ENCODE measurements at regions not wholly inside any gene's neighbourhood (a gene's known extent, or its start where the extent isn't known, plus 50 kb on each side); places are given as distances from the start of the nearest gene placed in this dataset.

DNA sequence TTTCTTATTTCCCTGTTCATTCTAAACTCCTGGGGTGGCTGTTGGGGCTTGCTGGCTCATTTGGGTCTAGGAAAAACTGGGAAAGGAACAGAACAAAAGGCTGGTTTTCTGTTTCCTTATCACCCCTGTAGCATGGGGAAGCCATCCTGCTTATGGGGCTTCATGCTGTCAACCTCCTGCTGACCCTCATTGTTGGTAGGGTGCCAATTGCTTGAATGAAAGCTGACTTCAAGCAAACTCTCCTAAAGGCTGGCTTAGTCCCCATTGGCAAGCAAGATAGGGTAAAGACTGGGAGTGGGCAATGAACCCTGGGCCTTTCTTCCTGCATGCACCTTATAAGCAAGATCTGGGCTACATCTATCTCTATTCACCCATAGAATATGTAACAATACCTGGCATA, 511.6 kb downstream of the DMAC1 start:
- H3K4me3 Mint-ChIP-seq, result no peak overlapping the region
- no peaks in the 10 kb centered on the region for H3K9me3 Mint-ChIP-seq
- peaks cover 19% of the 10 kb centered on the region for H3K27me3 Mint-ChIP-seq
- H3K27ac Mint-ChIP-seq, result no peak overlapping the region
- H3K4me1 Mint-ChIP-seq, result peaks cover 10% of the 10 kb centered on the region
- DNase-seq, result no peak
- peaks cover under 1% of the 10 kb centered on the region for H3K36me3 Mint-ChIP-seq

DNA sequence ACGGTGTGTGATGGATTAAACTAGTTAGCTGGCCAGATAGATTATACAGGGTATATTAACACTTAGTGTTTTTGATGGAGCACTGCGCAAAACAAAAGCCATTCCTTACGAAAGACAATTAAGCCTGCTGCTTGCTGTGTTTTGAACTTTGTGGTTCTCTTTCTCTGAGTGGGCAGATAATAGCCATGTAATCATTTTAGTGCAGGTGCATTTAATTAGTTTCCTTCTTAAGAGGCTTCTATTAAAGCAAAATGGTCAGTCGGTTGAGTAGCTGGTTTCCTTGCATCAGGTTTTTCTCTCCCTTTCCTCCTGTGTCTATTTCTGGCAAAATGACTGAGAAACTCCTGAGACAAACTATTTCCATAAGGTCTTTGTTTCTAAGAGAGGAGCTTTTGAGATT, 512.5 kb downstream of the DMAC1 start:
- peaks cover 4% of the 10 kb centered on the region for H3K9me3 Mint-ChIP-seq
- no peak overlapping the region for H3K27ac Mint-ChIP-seq
- DNase-seq, result no peak
- H3K27me3 Mint-ChIP-seq, result peaks cover 23% of the 10 kb centered on the region
- peaks cover under 1% of the 10 kb centered on the region for H3K36me3 Mint-ChIP-seq
- no peak overlapping the region for H3K4me3 Mint-ChIP-seq
- peaks cover 7% of the 10 kb centered on the region for H3K4me1 Mint-ChIP-seq

DNA sequence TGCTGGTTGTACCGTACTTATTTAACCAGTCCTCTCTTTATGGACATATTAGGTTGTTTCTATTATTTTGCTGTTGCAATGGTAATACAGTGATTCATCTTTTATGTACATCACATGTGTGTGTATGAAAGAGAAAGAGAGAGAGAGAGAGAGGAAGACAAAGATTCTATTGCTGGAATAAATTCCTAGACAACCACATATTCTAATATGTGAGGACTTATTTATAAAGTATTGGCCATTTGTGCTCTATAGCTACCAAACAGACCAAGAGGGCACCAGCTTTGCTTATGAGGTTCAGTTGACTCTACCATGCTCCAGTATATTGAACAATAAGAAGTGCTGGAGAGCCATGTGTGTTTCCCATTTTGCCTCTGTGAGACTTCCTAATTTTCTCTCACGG, 513.5 kb downstream of the DMAC1 start:
- peaks cover 30% of the 10 kb centered on the region for H3K27me3 Mint-ChIP-seq
- peaks cover 6% of the 10 kb centered on the region for H3K9me3 Mint-ChIP-seq
- H3K36me3 Mint-ChIP-seq, result peaks cover 6% of the 10 kb centered on the region
- peaks cover 7% of the 10 kb centered on the region for H3K4me1 Mint-ChIP-seq
- no peak overlapping the region for H3K4me3 Mint-ChIP-seq
- H3K27ac Mint-ChIP-seq, result no peak overlapping the region
- DNase-seq, result no peak

DNA sequence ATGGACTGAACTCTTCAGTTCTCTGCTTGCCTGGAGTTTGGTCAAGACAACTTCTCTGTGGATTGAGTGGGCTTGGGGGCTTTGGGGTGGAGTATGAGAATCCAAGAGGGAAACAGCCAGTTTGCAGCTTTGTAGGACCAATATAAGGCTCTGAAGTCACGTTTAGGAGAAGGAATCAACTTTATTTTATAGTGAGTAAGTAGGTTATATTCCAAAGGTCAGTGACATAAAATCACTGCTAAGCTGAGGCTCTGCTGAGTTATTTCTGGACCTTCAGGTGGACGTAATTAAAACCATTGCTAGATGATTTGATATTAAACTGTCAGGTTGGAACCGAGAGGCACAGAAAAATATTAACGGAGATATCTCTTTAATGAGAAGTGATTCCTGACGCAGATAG, 514.4 kb downstream of the DMAC1 start:
- peaks cover 6% of the 10 kb centered on the region for H3K36me3 Mint-ChIP-seq
- peaks cover 37% of the 10 kb centered on the region for H3K27me3 Mint-ChIP-seq
- no peak for DNase-seq
- peaks cover 14% of the 10 kb centered on the region for H3K9me3 Mint-ChIP-seq
- H3K4me1 Mint-ChIP-seq, result peaks cover 7% of the 10 kb centered on the region
- H3K4me3 Mint-ChIP-seq, result no peak overlapping the region
- H3K27ac Mint-ChIP-seq, result no peak overlapping the region

DNA sequence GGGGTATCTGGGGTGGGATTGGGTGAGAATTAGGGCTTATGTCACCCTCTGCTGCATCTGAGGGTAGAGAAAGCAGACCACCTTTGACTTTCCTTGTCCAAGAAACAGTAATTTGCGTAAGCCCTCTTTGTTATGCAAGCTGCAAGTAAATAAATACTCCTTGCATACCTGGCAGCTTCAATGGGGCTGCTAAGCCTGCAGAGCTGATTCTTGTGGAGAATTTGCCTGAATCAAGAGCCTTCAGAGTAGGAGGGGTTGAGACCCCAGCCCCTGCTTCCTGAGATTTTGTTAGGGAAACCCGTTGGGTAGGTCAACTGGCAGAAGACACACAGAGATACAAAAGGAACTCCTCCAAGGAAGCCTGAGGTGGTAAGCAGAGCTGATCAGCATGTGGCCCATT, 515.1 kb downstream of the DMAC1 start:
- Mint-ChIP-seq H3K4me3 (no peak overlapping the region), H3K9me3 (peaks cover 14% of the 10 kb centered on the region), H3K36me3 (peaks cover 6% of the 10 kb centered on the region), H3K27me3 (peaks cover 42% of the 10 kb centered on the region), H3K27ac (no peak overlapping the region), H3K4me1 (peaks cover 5% of the 10 kb centered on the region)
- no peak for DNase-seq

DNA sequence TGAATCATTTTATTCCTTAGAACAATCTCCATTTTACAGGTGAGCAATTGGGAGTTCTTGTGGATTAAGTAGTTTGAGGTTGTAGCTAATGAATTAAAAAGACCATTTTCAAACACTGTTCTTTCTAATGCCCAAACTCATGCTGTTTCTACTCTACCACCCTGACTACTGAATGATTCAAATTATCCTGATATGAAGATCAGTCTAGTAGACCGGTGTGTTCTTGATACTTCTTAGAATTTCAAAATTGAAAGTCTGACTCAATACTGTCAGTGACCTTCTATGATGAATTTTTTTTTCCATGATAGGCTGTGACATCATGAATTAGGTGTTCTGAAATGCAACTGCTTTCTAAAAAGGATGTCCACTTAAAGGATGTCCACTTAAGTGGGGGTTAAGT, 515.5 kb downstream of the DMAC1 start:
- Mint-ChIP-seq H3K27ac (peak overlapping the region; percentile 75), H3K4me1 (peaks cover 5% of the 10 kb centered on the region), H3K4me3 (no peak overlapping the region), H3K9me3 (peaks cover 16% of the 10 kb centered on the region), H3K36me3 (peaks cover 6% of the 10 kb centered on the region), H3K27me3 (peaks cover 43% of the 10 kb centered on the region)
- DNase-seq, result no peak

DNA sequence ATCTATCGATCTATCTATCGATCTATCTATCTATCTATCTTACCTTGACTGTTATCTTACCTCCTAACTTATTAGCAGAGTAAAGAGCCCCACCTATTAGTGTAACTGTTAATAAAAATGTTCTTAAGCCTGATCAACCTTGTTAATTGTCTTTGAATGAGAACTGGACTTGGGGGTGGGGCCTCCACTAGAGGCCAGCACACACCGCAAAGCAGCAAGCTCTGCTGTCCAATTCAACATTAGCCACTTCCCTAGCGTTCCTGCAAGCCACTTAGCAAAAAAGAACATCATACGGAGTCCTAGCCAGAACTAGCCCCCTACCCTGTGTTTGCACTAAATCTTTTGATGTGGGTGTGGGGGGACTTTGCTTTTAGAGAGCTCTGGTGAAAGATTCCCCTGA, 515.8 kb downstream of the KDM4C start:
- Mint-ChIP-seq H3K4me3 (no peak overlapping the region), H3K9me3 (peaks cover 2% of the 10 kb centered on the region), H3K36me3 (no peaks in the 10 kb centered on the region), H3K27ac (no peak overlapping the region), H3K4me1 (no peaks in the 10 kb centered on the region), H3K27me3 (peaks cover 40% of the 10 kb centered on the region)
- no peak for DNase-seq

DNA sequence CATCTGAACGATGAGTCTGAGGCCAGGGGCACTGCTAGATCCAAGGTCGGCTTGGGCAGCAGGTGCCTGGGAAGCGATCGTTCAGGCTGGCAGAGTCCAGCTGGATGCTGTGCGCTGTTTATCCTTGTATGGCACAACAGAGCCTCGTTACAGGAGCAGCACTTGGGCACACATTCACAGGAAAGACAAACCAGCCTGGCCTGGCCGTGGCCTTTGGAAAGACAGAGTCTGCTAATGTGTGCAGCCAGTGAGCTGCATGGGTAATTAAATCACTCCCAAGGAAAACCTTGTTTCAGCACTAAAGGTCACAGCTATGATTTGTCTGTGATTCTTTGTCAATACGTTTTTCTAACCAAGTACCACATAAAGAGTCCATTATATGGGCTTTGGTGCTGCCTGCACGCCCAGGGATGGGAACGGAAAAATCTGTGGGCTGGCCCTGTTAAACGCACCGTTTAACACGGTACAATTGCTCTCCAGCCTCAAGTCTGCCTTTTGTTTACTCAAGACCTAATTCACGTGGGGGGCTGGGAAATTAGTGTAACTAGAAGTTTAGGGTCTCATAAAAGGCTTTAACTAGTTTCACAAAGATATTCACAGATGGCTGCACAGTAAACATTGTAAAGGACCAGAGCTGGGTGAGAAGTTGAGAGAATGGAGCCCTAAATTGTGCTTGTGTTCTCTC, 509.3 kb downstream of the KDM4C start:
- Mint-ChIP-seq H3K4me1 (no peaks in the 10 kb centered on the region), H3K27me3 (peaks cover 30% of the 10 kb centered on the region), H3K36me3 (no peaks in the 10 kb centered on the region), H3K9me3 (no peaks in the 10 kb centered on the region), H3K4me3 (no peak overlapping the region), H3K27ac (no peak overlapping the region)
- no peak for DNase-seq

DNA sequence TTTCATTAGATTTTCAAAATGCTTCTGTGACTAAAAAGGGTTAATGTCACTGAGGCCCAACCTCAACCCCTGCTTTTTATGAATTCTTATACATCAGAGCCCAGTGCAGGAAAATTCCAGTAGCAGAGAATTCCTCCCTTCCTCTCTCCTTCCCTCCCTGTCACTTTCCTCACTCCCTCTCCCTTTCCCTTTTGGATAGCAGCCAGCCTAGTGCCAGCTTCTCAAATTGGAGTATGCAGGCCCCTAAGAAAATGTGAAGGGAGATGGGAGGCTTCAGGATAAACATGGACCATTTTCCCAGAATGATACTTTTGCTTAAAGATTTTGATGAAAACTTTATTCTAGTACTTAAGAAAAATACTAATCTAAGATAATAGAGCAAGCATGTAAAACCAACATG, 507.4 kb downstream of the KDM4C start:
- Mint-ChIP-seq H3K4me1 (no peaks in the 10 kb centered on the region), H3K36me3 (no peaks in the 10 kb centered on the region), H3K4me3 (no peak overlapping the region), H3K27me3 (peaks cover 23% of the 10 kb centered on the region), H3K9me3 (no peaks in the 10 kb centered on the region), H3K27ac (no peak overlapping the region)
- no peak for DNase-seq

DNA sequence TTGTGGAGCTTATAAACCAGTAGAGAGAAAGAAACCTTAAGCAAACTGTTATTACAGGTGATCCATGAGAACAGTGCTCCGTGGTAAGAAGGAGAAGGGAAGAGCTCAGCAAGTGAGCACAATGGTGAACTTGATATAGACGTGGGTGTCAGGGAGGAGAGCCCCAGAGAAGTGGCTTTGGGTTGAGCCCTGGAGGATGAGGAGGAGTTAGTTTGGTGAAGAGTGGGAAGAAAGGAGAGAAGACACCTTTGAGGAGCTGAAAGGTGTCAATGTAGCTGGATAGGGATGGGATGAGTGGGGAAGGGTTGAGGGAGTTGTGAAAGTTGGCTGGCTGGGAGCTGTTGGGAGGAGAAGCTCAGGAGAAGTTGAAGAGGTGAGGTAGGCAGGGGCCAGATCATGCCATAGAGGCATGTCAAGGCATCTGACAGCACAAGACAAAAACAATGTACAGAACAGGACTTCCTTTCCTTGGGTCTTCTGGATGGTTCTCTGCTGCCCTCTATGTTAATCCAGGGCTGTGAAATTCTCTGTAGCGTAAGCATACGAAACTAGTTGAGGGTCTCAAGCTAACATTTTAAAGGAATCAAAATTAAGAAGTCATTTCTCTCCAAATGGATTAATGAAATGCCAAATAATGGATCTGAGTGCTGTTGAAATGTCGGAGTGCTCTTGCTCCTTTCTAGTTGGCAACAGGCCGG, 501.9 kb downstream of the KDM4C start:
- H3K9me3 Mint-ChIP-seq, result peaks cover 2% of the 10 kb centered on the region
- peaks cover 15% of the 10 kb centered on the region for H3K27me3 Mint-ChIP-seq
- peaks cover 1% of the 10 kb centered on the region for H3K36me3 Mint-ChIP-seq
- no peaks in the 10 kb centered on the region for H3K4me1 Mint-ChIP-seq
- no peak overlapping the region for H3K27ac Mint-ChIP-seq
- DNase-seq, result no peak
- H3K4me3 Mint-ChIP-seq, result no peak overlapping the region

DNA sequence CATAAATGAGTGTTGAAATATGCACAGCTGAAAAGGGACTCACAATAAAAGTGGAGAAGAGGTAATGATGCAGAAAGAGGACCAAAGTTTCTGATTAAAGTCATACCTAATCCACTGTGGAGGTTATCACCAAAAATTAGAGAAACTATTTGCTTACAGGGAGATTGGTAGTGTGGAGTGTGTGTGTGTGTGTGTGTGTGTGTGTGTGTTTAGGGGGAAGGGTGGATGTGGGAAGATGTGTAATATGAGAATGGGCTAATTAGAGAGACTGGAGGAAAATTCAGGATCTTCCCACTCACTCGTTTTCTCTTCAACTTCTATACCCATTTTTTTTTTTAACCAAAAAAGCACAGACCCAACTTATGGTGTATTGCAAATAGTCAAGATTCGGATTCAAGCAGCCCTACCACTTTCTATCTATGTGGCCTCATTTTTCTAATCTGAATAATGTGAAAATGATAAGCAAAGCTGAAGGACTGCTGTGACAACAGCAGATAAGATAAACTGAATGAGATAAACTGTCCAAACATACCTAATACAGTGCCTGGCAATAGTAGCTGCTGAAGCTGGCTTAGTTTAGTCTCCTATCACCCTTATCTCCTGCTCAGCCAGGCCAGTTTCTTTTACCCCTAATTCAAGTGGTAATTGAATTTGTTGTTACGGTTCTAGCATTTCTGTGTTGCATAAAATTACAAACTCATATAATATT, 501.1 kb downstream of the KDM4C start:
- H3K4me1 Mint-ChIP-seq, result no peaks in the 10 kb centered on the region
- no peak overlapping the region for H3K4me3 Mint-ChIP-seq
- peaks cover 5% of the 10 kb centered on the region for H3K9me3 Mint-ChIP-seq
- no peak for DNase-seq
- H3K27me3 Mint-ChIP-seq, result peaks cover 15% of the 10 kb centered on the region
- peaks cover 1% of the 10 kb centered on the region for H3K36me3 Mint-ChIP-seq
- H3K27ac Mint-ChIP-seq, result no peak overlapping the region

DNA sequence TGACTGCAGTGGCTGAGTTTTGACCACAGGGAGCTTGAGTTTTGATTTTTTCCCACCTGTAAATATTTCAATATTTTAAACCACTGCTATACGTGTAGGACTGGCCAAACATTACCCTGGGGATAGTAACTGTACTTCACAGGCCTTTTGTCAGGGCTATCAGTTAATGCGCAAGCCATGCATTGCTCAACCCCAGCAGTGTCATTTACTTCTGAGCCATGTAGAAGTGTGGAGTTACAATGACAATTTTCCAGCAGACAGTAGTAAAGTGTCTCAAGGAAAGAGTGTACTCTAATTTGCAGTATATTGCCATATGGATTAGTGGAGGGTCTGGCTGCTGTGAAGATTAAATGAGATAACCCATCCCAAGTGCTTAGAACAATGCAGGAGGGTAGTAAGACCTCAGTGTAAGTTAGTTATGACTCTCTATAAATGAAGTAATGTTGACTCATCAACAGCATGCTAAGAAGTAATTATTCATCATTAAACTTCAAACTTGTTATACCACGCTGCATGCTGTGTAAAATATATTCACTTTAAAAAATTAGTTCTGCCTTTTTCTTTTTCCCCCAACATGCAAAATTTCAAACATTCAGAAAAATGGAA, 489.2 kb downstream of the KDM4C start:
- no peak for DNase-seq
- Mint-ChIP-seq H3K4me3 (no peak overlapping the region), H3K27me3 (peaks cover 5% of the 10 kb centered on the region), H3K36me3 (no peaks in the 10 kb centered on the region), H3K4me1 (peaks cover 2% of the 10 kb centered on the region), H3K9me3 (no peaks in the 10 kb centered on the region), H3K27ac (no peak overlapping the region)

DNA sequence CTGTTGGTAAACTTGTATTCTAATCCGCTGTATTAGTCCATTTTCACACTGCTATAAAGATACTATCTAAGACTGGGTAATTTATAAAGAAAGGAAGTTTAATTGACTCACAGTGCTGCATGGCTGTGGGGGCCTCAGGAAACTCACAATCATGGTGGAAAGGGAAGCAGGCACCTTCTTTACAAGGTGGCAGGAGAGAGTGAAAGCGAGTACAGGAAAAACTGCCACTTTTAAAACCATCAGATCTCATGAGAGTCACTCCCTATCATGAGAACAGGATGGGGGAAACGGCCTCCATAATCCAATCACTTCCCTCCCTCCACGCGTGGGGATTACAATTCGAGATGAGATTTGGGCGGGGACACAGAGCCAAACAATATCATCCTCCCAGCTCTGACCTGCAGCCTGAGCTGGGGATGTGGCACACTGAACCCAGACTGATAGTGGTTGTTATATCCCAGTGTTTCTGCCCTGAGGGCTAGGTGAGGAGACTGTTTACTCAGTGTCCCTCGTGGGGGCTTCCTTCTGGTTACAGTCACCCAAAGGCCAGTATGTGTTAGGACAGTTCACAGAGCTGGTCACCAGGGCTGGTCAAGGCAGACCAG, 488.3 kb downstream of the KDM4C start:
- no peaks in the 10 kb centered on the region for H3K36me3 Mint-ChIP-seq
- no peak overlapping the region for H3K4me3 Mint-ChIP-seq
- H3K27me3 Mint-ChIP-seq, result peaks cover 5% of the 10 kb centered on the region
- H3K27ac Mint-ChIP-seq, result no peak overlapping the region
- H3K9me3 Mint-ChIP-seq, result peaks cover 2% of the 10 kb centered on the region
- no peak for DNase-seq
- peaks cover 2% of the 10 kb centered on the region for H3K4me1 Mint-ChIP-seq

DNA sequence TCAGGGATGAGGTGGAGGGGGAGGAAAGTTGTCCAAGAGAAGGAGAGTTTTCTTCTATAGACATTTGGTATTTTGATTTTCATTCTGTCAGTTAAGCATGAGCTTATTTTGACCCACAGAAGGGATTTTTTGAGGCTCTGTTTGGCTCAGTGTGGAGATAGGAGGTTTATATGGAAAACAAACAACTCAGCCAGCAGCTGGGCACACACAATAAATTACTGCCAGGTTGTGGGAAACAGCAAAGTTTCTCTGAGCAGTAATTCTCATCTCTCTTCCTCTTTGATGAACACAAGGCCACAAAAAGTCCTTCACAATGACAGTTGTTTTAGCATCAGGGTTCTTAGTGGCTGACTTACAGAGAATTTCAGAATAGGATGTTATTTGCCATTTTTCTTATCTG, 486.1 kb downstream of the KDM4C start:
- Mint-ChIP-seq H3K4me1 (peaks cover 2% of the 10 kb centered on the region), H3K27ac (no peak overlapping the region), H3K4me3 (no peak overlapping the region), H3K27me3 (peaks cover 5% of the 10 kb centered on the region), H3K9me3 (peaks cover 4% of the 10 kb centered on the region), H3K36me3 (no peaks in the 10 kb centered on the region)
- DNase-seq, result no peak

DNA sequence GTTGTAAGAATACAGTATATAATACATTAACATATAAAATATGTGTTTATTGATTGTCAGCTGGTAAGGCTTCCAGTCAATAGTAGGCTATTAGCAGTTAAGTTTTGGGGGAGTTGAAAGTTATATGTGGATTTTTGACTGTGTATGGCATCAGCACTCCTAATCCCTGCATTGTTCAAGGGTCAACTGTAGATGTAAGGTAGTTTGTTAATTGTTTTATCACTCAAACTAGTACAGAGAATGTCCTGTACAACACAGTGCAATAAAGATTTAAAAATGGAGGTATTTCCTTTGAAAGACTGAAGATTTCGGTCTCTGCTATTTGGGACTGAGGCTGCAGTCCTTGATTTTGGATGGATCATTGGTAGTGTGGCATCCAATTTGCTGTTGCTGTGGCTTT, 484.4 kb downstream of the KDM4C start:
- H3K36me3 Mint-ChIP-seq, result no peaks in the 10 kb centered on the region
- no peak overlapping the region for H3K4me3 Mint-ChIP-seq
- peaks cover 2% of the 10 kb centered on the region for H3K4me1 Mint-ChIP-seq
- peaks cover 4% of the 10 kb centered on the region for H3K9me3 Mint-ChIP-seq
- no peak for DNase-seq
- peaks cover 5% of the 10 kb centered on the region for H3K27me3 Mint-ChIP-seq
- H3K27ac Mint-ChIP-seq, result no peak overlapping the region

Data from activated naive CD8-positive, alpha-beta T cell treated with anti-CD3 and anti-CD28 coated beads for 36 hours (primary cell).